ENCODE measurements at regions not wholly inside any gene's neighbourhood (a gene's known extent, or its start where the extent isn't known, plus 50 kb on each side); places are given as distances from the start of the nearest gene placed in this dataset.

GRCh38 chr3:775178-775880 is 317.5 kb upstream of the CNTN6 start:
- Mint-ChIP-seq H3K4me1 (ENCODE audit: unreplicated experiment) (no peaks in the 10 kb centered on the region), H3K36me3 (no peaks in the 10 kb centered on the region), H3K9me3 (no peaks in the 10 kb centered on the region), H3K27me3 (no peaks in the 10 kb centered on the region), H3K4me3 (no peak overlapping the region), H3K27ac (no peak overlapping the region)
- no peak for DNase-seq (ENCODE audit: extremely low spot score, unreplicated experiment)
- TF ChIP-seq CTCF (conservative IDR thresholded peaks at IDR 0.05), result no peak

- no peak overlapping the region for H3K27ac Mint-ChIP-seq
- no peak for DNase-seq (ENCODE audit: extremely low spot score, unreplicated experiment)
- H3K36me3 Mint-ChIP-seq, result no peaks in the 10 kb centered on the region
- peaks cover 5% of the 10 kb centered on the region for H3K9me3 Mint-ChIP-seq
- TF ChIP-seq CTCF (conservative IDR thresholded peaks at IDR 0.05), result no peak
- no peaks in the 10 kb centered on the region for H3K27me3 Mint-ChIP-seq
- H3K4me3 Mint-ChIP-seq, result no peak overlapping the region
- H3K4me1 Mint-ChIP-seq (ENCODE audit: unreplicated experiment), result no peaks in the 10 kb centered on the region
Measured at GRCh38 chr3:780505-780904, 312.3 kb upstream of the CNTN6 start.

- H3K36me3 Mint-ChIP-seq, result no peaks in the 10 kb centered on the region
- no peak overlapping the region for H3K4me3 Mint-ChIP-seq
- peaks cover 5% of the 10 kb centered on the region for H3K4me1 Mint-ChIP-seq (ENCODE audit: unreplicated experiment)
- no peak for TF ChIP-seq CTCF (conservative IDR thresholded peaks at IDR 0.05)
- no peak overlapping the region for H3K27ac Mint-ChIP-seq
- no peaks in the 10 kb centered on the region for H3K27me3 Mint-ChIP-seq
- H3K9me3 Mint-ChIP-seq, result no peaks in the 10 kb centered on the region
- no peak for DNase-seq (ENCODE audit: extremely low spot score, unreplicated experiment)
Measured at GRCh38 chr3:791442-791841, 301.4 kb upstream of the CNTN6 start.

GRCh38 chr3:792630-793029 is 300.2 kb upstream of the CNTN6 start:
- peaks cover 5% of the 10 kb centered on the region for H3K4me1 Mint-ChIP-seq (ENCODE audit: unreplicated experiment)
- H3K4me3 Mint-ChIP-seq, result no peak overlapping the region
- no peak for TF ChIP-seq CTCF (conservative IDR thresholded peaks at IDR 0.05)
- no peak for DNase-seq (ENCODE audit: extremely low spot score, unreplicated experiment)
- no peaks in the 10 kb centered on the region for H3K27me3 Mint-ChIP-seq
- no peaks in the 10 kb centered on the region for H3K36me3 Mint-ChIP-seq
- H3K9me3 Mint-ChIP-seq, result no peaks in the 10 kb centered on the region
- H3K27ac Mint-ChIP-seq, result no peak overlapping the region

- H3K9me3 Mint-ChIP-seq, result peaks cover 15% of the 10 kb centered on the region
- H3K36me3 Mint-ChIP-seq, result no peaks in the 10 kb centered on the region
- peaks cover 3% of the 10 kb centered on the region for H3K27me3 Mint-ChIP-seq
- H3K4me1 Mint-ChIP-seq (ENCODE audit: unreplicated experiment), result no peaks in the 10 kb centered on the region
- no peak overlapping the region for H3K4me3 Mint-ChIP-seq
- no peak overlapping the region for H3K27ac Mint-ChIP-seq
- no peak for DNase-seq (ENCODE audit: extremely low spot score, unreplicated experiment)
- TF ChIP-seq CTCF (conservative IDR thresholded peaks at IDR 0.05), result no peak
Measured at GRCh38 chr3:804211-804610, 288.6 kb upstream of the CNTN6 start.

GRCh38 chr3:805326-805725 is 287.5 kb upstream of the CNTN6 start:
- peaks cover 15% of the 10 kb centered on the region for H3K9me3 Mint-ChIP-seq
- H3K36me3 Mint-ChIP-seq, result no peaks in the 10 kb centered on the region
- TF ChIP-seq CTCF (conservative IDR thresholded peaks at IDR 0.05), result no peak

More at GRCh38 chr3:805326-805725, 287.5 kb upstream of the CNTN6 start:
- no peak overlapping the region for H3K27ac Mint-ChIP-seq
- no peak for DNase-seq (ENCODE audit: extremely low spot score, unreplicated experiment)
- H3K27me3 Mint-ChIP-seq, result peaks cover 3% of the 10 kb centered on the region
- H3K4me1 Mint-ChIP-seq (ENCODE audit: unreplicated experiment), result no peaks in the 10 kb centered on the region
- H3K4me3 Mint-ChIP-seq, result no peak overlapping the region

Data from type B pancreatic cell (in vitro differentiated cells).